H9 (cell line): ENCODE measurements at regions not wholly inside any gene's neighbourhood (a gene's known extent, or its start where the extent isn't known, plus 50 kb on each side); places are given as distances from the start of the nearest gene placed in this dataset.
"Not testable (repeated sequence)": the region's sequence is repeated elsewhere in the genome, so short reads cannot be mapped to it uniquely, and the experiment has no call there.

Source experiments
- DNase-seq: peaks from one replicate; pipeline ENCODE4 v3.0.0-alpha.2; 2017
- H2AFZ ChIP-seq: one replicate; pipeline ENCODE4 v1.6.1; 2013; ENCODE audit warnings: mild to moderate bottlenecking, low read length, control low read depth, moderate library complexity
- H2AK5ac ChIP-seq: 2 replicates; pipeline ENCODE4 v1.6.1; 2013; ENCODE audit warnings: low read length, control low read depth, mixed read lengths; ENCODE audit not compliant: insufficient read length
- H2BK120ac ChIP-seq: one replicate; pipeline ENCODE4 v1.6.1; 2013; ENCODE audit warnings: low read depth, mild to moderate bottlenecking, low read length, control low read depth, inconsistent platforms; ENCODE audit not compliant: poor library complexity, severe bottlenecking
- H2BK12ac ChIP-seq: 2 replicates; pipeline ENCODE4 v1.6.1; 2013; ENCODE audit warnings: low read length, control low read depth, mixed read lengths, low read depth; ENCODE audit not compliant: insufficient read length
- H2BK15ac ChIP-seq: 2 replicates; pipeline ENCODE4 v1.6.1; 2013; ENCODE audit warnings: low read depth, low read length, control low read depth
- H2BK20ac ChIP-seq: one replicate; pipeline ENCODE4 v1.6.1; 2013; ENCODE audit warnings: low read depth, mild to moderate bottlenecking, low read length, control low read depth, inconsistent platforms; ENCODE audit not compliant: poor library complexity, severe bottlenecking
- H2BK5ac ChIP-seq: 2 replicates; pipeline ENCODE4 v1.6.1; 2013; ENCODE audit warnings: low read length, control low read depth, mixed read lengths; ENCODE audit not compliant: insufficient read length
- H3K14ac ChIP-seq: 2 replicates; pipeline ENCODE4 v1.6.1; 2013; ENCODE audit warnings: low read length, control low read depth; ENCODE audit not compliant: insufficient read depth
- H3K18ac ChIP-seq: 2 replicates; pipeline ENCODE4 v1.6.1; 2013; ENCODE audit warnings: low read depth, mild to moderate bottlenecking, mixed read lengths, low read length, control low read depth; ENCODE audit not compliant: insufficient read length
- H3K23ac ChIP-seq: 2 replicates; pipeline ENCODE4 v1.6.1; 2013; ENCODE audit warnings: low read length, control low read depth, mixed read lengths, low read depth; ENCODE audit not compliant: insufficient read length
- H3K23me2 ChIP-seq: 2 replicates; pipeline ENCODE4 v1.6.1; 2013; ENCODE audit warnings: low read depth, mild to moderate bottlenecking, mixed read lengths, low read length, control low read depth; ENCODE audit not compliant: insufficient read length, poor library complexity, severe bottlenecking
- H3K27ac ChIP-seq: 2 replicates; pipeline ENCODE4 v1.5.1; 2013; ENCODE audit warnings: low read length, control low read depth, mixed read lengths, low read depth; ENCODE audit not compliant: insufficient read length
- H3K27me3 ChIP-seq: 2 replicates; pipeline ENCODE4 v1.6.1; 2013; ENCODE audit warnings: low read length, control low read depth, inconsistent platforms; ENCODE audit not compliant: insufficient read depth
- H3K4ac ChIP-seq: 2 replicates; pipeline ENCODE4 v1.6.1; 2013; ENCODE audit warnings: low read depth, mild to moderate bottlenecking, control low read depth, inconsistent platforms, low read length, moderate library complexity
- H3K4me1 ChIP-seq: 2 replicates; pipeline ENCODE4 v1.6.1; 2013; ENCODE audit warnings: low read length, control low read depth, inconsistent platforms; ENCODE audit not compliant: insufficient read depth
- H3K4me2 ChIP-seq: 2 replicates; pipeline ENCODE4 v1.6.1; 2013; ENCODE audit warnings: low read length, control low read depth, mixed read lengths; ENCODE audit not compliant: insufficient read length, insufficient read depth
- H3K56ac ChIP-seq: 2 replicates; pipeline ENCODE4 v1.6.1; 2013; ENCODE audit warnings: low read depth, mild to moderate bottlenecking, mixed read lengths, low read length, control low read depth; ENCODE audit not compliant: insufficient read length
- H3K79me1 ChIP-seq: 2 replicates; pipeline ENCODE4 v1.6.1; 2013; ENCODE audit warnings: low read depth, mild to moderate bottlenecking, moderate library complexity, low read length, control low read depth, inconsistent platforms; ENCODE audit not compliant: insufficient read depth, poor library complexity, severe bottlenecking
- H3K79me2 ChIP-seq: 2 replicates; pipeline ENCODE4 v1.6.1; 2013; ENCODE audit warnings: low read length, control low read depth, inconsistent platforms; ENCODE audit not compliant: insufficient read depth
- H3K9ac ChIP-seq: 2 replicates; pipeline ENCODE4 v1.6.1; 2013; ENCODE audit warnings: low read length, control low read depth, mixed read lengths; ENCODE audit not compliant: insufficient read length; ENCODE audit errors: extremely low read depth
- H3K9me3 ChIP-seq: one replicate; pipeline ENCODE4 v1.6.1; 2013; ENCODE audit warnings: low read depth, low read length, inconsistent platforms; ENCODE audit not compliant: control insufficient read depth
- H3T11ph ChIP-seq: one replicate; pipeline ENCODE4 v1.6.1; 2013; ENCODE audit warnings: mild to moderate bottlenecking, low read length, control low read depth, inconsistent platforms
- H4K20me1 ChIP-seq: one replicate; pipeline ENCODE4 v1.6.1; 2013; ENCODE audit not compliant: control insufficient read depth, insufficient read length, insufficient read depth
- H4K5ac ChIP-seq: 2 replicates; pipeline ENCODE4 v1.6.1; 2013; ENCODE audit warnings: low read depth, mild to moderate bottlenecking, mixed read lengths, low read length, control low read depth; ENCODE audit not compliant: insufficient read length
- H4K8ac ChIP-seq: replicated peaks from 2 replicates; pipeline ENCODE4 v1.6.1; 2013; ENCODE audit warnings: low read length, control low read depth, mixed read lengths, low read depth; ENCODE audit not compliant: insufficient read length
- H4K91ac ChIP-seq: 2 replicates; pipeline ENCODE4 v1.6.1; 2013; ENCODE audit warnings: low read depth, mild to moderate bottlenecking, moderate library complexity, mixed read lengths, low read length, control low read depth; ENCODE audit not compliant: insufficient read length
- H3K27ac Mint-ChIP-seq, 3 experiments: 2 replicates in 2 of 3; 3 replicates in 1 of 3; pipeline ENCODE4 v1.8.0; 2020 to 2021; ENCODE audit warnings: mixed read lengths in 3 of 3, mild to moderate bottlenecking in 1 of 3, moderate library complexity in 1 of 3
- H3K27me3 Mint-ChIP-seq: 2 replicates; pipeline ENCODE4 v1.8.0; 2021; ENCODE audit warnings: low read depth, mild to moderate bottlenecking, moderate library complexity, mixed read lengths
- H3K36me3 Mint-ChIP-seq, 3 experiments: 2 replicates in 2 of 3; 3 replicates in 1 of 3; pipeline ENCODE4 v1.8.0; 2020 to 2021; ENCODE audit warnings: low read depth in 3 of 3, mixed read lengths in 3 of 3; ENCODE audit not compliant: insufficient read depth in 1 of 3
- H3K4me1 Mint-ChIP-seq, 2 experiments: 2 replicates each; pipeline ENCODE4 v1.8.0; 2020; ENCODE audit warnings: mixed read lengths in 2 of 2
- H3K4me3 Mint-ChIP-seq, 2 experiments: 2 replicates in 1 of 2; 3 replicates in 1 of 2; pipeline ENCODE4 v1.8.0; 2020 to 2021; ENCODE audit warnings: mild to moderate bottlenecking in 2 of 2, mixed read lengths in 2 of 2, moderate library complexity in 1 of 2
- H3K9me3 Mint-ChIP-seq, 2 experiments: 2 replicates in 1 of 2; 3 replicates in 1 of 2; pipeline ENCODE4 v1.8.0; 2020; ENCODE audit warnings: mild to moderate bottlenecking in 2 of 2, mixed read lengths in 2 of 2, moderate library complexity in 1 of 2
- WGBS: extraction: QIAGEN DNeasy Blood & Tissue Kit; methylation state at CpG from one replicate; pipeline ENCODE4 v1.1.7; 2013; ENCODE audit warnings: missing lambda C conversion rate, low lambda C conversion rate, mixed read lengths; ENCODE audit not compliant: insufficient read length; ENCODE audit errors: extremely low coverage; 5-methylcytosine and 5-hydroxymethylcytosine counted together
- TF ChIP-seq, protein P1 (sequence below): fragments of 200-600 bp; sonication (generic); conservative IDR thresholded peaks from 3 replicates; pipeline ENCODE4 v1.8.0; 2021; ENCODE audit warnings: antibody characterized with exemption, mild to moderate bottlenecking

DNA sequence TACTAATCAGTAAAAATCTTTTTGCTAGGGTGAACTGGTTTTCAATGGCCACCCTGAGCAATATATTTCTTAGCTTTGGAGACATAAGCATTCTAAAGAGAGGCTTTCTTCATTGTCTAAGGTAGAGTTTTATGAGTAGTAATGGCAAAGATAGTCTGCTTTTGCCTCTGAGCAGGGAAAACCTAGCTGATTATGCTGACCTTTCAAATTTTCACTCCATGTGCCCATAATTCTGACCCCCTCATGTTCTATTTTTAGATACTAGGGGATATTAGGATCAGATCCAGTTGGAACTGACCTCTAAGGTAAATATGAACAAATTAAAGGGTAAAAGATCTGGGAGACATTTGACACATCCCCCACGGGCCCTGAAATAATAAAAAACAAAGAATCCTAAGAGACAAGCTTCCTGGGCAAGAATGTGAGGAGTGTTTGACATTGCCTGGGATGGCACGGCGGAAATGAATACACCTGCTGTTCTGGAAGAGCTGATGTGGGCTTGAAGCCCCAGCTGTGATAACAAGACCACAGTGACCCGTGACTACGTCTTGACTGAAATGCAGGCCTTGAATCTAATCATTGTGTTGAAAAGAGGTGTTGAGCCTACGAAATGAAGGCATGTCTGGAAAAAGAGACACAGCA lies 392.1 kb upstream of the FRG1 start:
- peaks cover 0 to 10% (median 0%) of the 10 kb centered on the region in 3 experiments; a peak in 2 of 7 replicates for H3K36me3 Mint-ChIP-seq
- Histone ChIP-seq H3K4me2 (no peak overlapping the region), H3K27me3 (no peaks in the 10 kb centered on the region), H3K79me1 (no peaks in the 10 kb centered on the region), H3K9ac (no peak overlapping the region), H2BK20ac (no peak overlapping the region), H3K18ac (no peak overlapping the region), H3K9me3 (no peaks in the 10 kb centered on the region), H4K8ac (no peak overlapping the region), H3K79me2 (no peaks in the 10 kb centered on the region), H4K5ac (no peak overlapping the region), H3K23ac (no peak overlapping the region), H3K4me1 (no peaks in the 10 kb centered on the region), H3K4ac (no peak overlapping the region), H2AK5ac (no peak overlapping the region), H3K56ac (no peak overlapping the region), H3K23me2 (no peaks in the 10 kb centered on the region), H2BK12ac (no peak overlapping the region), H2BK15ac (no peak overlapping the region), H3T11ph (no peak overlapping the region), H3K27ac (no peak overlapping the region), H3K14ac (no peak overlapping the region), H2BK120ac (no peak overlapping the region), H2BK5ac (no peak overlapping the region), H4K91ac (no peak overlapping the region), H2AFZ (no peak overlapping the region), H4K20me1 (no peaks in the 10 kb centered on the region)
- DNase-seq: no peak
- H3K27me3 Mint-ChIP-seq: no peaks in the 10 kb centered on the region; the same call in 1 of the 2 replicates
- TF ChIP-seq, protein P1, sequence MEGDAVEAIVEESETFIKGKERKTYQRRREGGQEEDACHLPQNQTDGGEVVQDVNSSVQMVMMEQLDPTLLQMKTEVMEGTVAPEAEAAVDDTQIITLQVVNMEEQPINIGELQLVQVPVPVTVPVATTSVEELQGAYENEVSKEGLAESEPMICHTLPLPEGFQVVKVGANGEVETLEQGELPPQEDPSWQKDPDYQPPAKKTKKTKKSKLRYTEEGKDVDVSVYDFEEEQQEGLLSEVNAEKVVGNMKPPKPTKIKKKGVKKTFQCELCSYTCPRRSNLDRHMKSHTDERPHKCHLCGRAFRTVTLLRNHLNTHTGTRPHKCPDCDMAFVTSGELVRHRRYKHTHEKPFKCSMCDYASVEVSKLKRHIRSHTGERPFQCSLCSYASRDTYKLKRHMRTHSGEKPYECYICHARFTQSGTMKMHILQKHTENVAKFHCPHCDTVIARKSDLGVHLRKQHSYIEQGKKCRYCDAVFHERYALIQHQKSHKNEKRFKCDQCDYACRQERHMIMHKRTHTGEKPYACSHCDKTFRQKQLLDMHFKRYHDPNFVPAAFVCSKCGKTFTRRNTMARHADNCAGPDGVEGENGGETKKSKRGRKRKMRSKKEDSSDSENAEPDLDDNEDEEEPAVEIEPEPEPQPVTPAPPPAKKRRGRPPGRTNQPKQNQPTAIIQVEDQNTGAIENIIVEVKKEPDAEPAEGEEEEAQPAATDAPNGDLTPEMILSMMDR: no peak
- no peak overlapping the region for H3K27ac Mint-ChIP-seq
- WGBS: no CpG with 5 or more reads among the region's 6 CpGs
- no peak overlapping the region for H3K4me3 Mint-ChIP-seq
- H3K9me3 Mint-ChIP-seq: peaks cover 64 to 90% of the 10 kb centered on the region in 2 experiments
- H3K4me1 Mint-ChIP-seq: peaks cover 0 to 2% of the 10 kb centered on the region in 2 experiments; a peak in 1 of 4 replicates

DNA sequence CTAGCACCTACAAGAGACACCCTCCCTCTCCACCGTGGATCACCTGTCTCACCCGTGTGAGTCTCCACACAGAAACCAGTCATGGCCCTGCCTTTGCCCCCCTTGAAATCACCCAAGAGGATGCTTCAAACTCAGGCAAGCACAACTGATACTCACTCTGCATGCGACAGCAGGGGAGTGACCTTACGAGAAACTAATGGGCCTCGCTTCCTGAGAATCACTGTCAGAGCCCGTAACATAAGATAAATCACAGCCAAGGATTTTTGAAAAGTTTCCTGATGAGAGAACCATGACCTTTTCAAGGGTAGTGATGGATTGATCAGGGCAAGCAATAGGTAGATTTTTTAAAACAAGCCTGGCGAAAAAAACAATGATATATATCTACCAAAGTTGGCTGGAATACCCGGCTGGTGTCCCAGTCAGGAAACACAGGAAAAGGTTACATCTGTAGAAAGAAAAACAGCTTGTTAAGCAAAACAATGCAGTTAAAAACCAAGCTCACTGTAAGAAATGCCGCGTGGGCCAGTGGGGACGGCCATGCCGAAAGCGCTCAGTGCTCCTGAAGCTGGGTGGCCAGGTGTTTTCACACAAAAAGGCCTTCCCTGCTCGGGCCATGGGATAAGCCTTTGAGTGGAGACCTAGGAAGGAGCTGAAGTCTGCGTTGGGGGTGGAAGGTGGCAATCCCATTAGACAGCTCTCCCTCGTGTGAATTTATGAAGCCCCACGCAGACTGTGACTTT lies 388.6 kb upstream of the FRG1 start:
- not testable (repeated sequence) for H3K14ac ChIP-seq, H3K9ac ChIP-seq, H3K27me3 ChIP-seq, H3K79me2 ChIP-seq, H2BK120ac ChIP-seq, H3T11ph ChIP-seq, H3K9me3 ChIP-seq, H3K4me3 Mint-ChIP-seq, H4K5ac ChIP-seq, H2AFZ ChIP-seq, H2BK15ac ChIP-seq, H4K8ac ChIP-seq, H3K4me2 ChIP-seq, H3K23me2 ChIP-seq, H3K27me3 Mint-ChIP-seq, DNase-seq, H3K36me3 Mint-ChIP-seq, H2BK12ac ChIP-seq, H3K4me1 Mint-ChIP-seq, H4K91ac ChIP-seq, H3K4me1 ChIP-seq, H4K20me1 ChIP-seq, H3K4ac ChIP-seq, H3K23ac ChIP-seq, H3K27ac Mint-ChIP-seq, H2BK20ac ChIP-seq, H3K56ac ChIP-seq, H3K18ac ChIP-seq, H2BK5ac ChIP-seq, H3K79me1 ChIP-seq, H2AK5ac ChIP-seq, H3K27ac ChIP-seq
- no CpG with 5 or more reads among the region's 17 CpGs for WGBS
- peaks cover 62 to 83% of the 10 kb centered on the region in 2 experiments for H3K9me3 Mint-ChIP-seq
